ENCODE measurements at regions not wholly inside any gene's neighbourhood (a gene's known extent, or its start where the extent isn't known, plus 50 kb on each side); places are given as distances from the start of the nearest gene placed in this dataset.
"Not testable (repeated sequence)": the region's sequence is repeated elsewhere in the genome, so short reads cannot be mapped to it uniquely, and the experiment has no call there.

DNA sequence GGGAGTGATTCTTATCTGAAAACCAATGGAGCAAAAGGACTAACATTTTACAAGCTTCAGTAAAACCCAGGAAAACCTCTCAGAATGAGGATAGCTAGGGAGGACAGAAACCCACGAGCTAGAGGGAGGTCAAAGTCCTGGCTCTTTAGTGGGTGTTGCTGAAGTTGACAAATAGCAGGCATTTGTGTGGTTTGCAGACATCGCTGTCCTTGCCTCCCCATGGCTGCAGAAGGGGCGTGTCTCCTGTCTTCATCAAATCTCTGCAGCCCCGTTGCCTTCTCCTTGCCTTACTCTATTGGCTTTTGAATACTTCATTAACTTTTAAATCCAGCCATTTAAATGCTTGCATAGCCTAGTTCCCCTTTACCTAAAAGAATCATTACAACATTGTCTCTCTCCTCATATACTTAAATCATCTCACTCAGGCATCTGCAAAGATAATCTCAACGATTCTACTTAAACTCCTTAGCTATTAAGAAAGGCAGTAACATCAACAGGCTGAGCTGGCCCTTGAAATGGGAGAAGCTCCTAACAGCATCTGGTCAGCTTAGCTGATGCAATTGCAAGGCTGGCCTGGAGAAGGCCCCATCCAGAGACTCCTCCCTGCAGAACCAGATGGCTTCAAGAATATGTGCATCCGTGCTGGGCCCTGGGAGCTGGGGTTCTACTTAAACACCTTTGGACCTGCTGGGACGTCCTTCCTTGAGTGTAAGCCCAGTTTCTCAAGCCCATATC lies 152.8 kb upstream of the TAS2R1 start:
- no peak for DNase-seq

DNA sequence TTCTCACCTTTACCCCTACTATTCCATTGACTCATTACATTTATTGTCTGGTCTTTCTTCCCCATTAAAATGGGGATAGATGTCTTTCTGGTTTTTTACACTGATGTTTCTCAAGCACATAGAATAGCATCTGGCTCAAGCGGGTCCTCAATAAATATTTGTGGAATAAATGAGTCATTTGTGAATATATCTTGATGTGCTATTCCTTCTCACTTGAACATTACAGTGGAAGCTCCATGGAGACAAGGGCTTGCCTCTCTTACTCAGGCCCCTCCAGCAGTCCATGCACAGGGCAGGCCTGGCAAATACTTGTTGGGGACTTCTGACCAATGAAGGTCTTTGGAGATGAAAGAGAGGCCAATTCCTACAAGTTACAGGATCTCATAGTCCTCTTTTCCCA lies 151.7 kb upstream of the TAS2R1 start:
- no peak for DNase-seq

DNA sequence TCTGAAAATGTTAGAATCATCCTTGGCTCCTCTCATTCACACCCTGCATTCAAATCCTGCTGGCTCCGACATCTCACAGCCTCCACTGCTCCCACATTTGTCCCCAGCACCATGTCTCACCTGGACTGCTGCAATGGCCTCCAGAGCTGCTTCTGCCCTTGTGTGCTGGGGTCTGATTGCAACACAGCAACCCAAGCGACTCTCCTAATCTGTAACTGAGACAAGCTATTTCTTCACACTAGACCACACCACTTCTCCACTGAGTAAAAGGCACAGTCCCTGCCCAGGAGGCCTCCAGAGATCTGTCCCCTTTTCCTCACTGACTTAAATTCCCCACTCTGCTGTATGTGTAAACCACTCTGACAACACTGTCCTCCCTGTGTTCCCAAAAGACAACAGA lies 151.1 kb upstream of the TAS2R1 start:
- no peak for DNase-seq

DNA sequence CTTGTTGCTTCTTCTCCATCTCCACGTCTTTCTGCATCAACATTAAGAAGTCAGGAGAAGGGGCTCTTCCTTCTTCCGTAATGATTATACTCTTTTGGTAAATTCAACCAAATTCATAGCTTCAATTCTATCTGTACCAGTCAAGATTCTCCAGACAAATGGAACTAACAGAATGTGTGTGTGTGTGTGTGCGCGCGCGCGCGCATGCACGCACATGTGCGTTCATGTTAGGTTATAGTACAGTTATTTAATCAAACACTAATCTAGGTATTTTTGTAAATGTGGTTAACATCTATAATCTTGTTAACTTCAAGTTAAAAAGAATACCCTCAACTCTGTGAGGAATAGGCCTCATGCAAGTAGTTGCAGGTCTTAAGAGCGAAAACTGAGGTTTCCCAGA lies 150.3 kb upstream of the TAS2R1 start:
- DNase-seq: no peak

DNA sequence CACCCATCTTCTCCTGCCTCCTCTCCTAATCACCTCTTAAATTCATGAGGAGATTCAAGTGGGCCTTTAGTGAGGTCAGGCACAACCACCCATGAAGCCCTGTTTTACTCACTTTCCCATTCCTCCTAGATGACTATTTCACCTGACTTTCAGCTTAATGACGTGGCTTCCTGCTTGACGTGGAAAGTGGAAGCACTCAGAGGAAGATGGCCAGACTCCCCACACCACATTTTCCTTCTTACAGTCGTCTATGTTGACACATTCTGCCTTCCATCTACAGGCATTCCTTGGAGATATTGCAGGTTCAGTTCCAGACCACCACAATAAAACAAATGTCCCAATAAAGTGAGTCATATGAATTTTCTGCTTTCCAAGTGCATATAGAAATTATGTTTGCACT lies 146.4 kb upstream of the TAS2R1 start:
- no peak for DNase-seq

DNA sequence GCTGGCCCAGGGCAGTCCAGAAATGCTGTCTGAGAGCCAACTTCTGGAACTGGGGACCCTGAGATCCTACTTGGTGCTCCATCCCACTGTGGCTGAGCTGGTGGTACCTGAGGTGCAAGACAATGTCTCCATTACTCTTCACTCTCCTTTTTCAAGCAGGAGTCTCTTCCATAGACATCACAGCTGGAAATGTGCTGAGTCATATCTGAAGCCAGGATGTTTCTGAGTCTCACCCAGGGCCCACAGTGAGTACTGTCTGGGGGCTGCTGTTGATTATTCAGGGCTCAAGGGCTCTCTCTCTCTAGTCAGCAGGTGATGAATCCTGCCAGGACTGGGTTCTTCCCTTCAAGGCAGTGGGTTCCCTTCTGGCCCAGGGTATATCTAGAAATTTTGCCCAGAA lies 145.2 kb upstream of the TAS2R1 start:
- DNase-seq: no peak

DNA sequence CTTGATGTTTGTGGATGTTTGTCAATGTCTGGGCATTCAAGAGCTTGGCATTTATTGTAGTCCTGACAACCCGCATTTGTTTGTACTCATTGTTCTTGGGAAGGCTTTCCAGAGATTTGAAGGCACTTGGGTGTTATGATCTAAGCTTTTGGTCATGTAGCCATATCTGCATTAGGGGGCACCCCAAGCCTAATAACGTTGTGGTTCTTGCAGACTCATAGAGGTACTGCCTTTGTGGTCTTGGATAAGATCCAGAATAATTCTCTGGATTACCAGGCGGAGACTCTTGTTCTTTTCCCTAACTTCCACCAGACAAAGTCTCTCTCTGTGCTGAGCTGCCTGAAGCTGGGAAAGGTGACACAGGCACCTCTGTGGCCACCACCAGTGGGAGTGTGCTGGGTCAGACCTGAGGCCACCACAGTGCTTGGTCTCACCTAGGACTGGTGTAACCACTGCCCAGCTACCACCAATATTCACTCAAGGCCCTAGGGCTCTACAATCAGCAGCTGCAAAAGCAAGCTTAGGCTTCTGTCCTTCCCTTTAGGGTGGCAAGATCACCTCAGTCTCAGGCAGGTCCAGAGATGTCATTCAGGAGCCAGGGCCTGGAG lies 144.4 kb upstream of the TAS2R1 start:
- no peak for DNase-seq

DNA sequence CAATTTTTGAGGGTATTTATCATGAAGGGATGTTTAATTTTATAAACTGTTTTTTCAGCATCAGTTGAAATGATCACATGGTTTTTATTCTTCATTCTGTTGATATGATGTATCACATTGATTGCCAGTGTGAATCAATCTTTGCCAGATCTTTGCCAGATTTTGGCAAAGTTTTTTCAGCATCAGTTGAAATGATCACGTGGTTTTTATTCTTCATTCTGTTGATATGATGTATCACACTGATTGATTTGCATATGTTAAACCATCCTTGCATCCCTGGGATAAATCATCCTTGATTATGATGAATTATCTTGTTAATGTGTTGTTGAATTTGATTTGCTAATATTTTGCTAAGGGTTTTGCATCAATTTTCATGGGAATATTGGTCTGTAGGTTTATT lies 140.9 kb upstream of the TAS2R1 start:
- no peak for DNase-seq

DNA sequence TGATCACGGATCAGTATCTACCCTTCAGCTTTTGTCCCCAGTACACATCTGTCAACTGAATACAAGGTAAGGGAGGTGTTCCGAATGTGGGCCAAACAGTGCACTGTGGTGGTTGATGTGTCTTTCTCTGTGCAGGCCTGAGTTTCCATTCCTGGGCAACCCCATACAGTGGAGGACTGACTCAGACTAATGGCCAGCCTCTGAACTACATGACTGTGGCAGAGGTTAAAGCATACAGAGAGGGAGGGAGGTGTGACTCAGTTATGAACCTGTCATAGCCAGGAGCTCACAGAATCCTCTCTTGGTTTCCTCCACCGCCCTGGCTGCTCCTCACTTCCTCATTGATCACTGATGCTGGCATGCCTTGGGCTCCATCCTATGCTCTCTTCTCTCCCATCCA lies 136.4 kb upstream of the TAS2R1 start:
- DNase-seq: no peak

DNA sequence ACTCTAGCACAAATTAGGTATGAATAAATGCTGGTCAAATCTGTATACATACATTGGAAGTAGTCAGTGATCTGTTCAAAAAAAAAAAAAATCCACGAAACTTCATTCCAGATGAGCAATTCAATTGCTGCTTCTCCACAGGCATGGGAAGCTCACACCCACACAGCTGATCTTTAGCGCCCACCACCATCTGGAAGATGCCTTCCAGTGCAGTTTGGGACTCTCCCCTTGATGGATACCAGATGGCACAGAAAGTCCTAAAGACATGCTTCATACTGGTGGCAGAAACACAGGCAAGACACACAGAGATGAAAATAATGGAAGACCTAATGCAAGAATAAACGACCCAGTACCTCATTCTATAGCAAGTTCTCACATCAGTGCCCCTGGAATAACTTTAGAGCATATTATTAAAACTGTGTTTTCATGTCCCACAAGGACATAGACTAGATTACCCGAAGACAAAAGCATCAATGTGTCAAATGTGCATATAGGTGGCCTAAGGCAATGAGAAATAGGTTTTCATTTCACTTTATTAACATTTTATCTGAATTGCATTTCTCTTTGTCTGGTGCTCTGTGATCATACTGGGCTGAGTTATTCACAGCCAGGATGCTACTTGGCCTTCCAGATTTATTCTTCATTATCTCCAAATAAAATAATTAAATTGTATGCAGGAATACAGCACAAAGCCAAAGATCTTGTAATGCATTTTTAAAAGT lies 135.4 kb upstream of the TAS2R1 start:
- no peak for DNase-seq

DNA sequence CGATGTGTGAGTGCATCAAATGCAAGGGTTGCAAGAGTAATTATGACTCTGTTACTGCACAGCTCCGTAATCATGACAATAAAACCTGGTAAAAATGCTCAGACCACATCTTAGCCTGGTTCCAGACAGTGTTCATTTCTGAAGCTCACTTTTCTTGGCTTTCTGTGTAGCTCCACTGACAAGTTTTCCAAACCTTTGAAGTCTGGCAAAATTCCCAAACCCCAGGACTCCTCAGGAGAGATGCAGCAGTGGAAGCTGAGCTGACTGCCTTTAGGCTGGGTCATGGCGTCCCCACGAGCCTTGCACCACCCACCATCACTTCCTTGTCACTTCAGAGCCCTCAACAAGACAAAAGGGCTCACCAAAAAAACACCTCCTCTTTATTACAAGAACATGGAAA lies 131.6 kb upstream of the TAS2R1 start:
- no peak for DNase-seq

DNA sequence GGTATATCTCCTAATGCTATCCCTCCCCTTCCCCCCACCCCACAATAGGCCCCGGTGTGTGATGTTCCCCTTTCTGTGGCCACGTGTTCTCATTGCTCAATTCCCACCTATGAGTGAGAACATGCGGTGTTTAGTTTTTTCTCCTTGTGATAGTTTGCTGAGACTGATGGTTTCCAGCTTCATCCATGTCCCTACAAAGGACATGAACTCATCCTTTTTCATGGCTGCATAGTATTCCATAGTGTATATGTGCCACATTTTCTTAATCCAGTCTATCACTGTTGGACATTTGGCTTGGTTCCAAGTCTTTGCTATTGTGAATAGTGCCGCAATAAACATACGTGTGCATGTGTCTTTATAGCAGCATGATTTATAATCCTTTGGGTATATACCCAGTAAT lies 122.5 kb upstream of the TAS2R1 start:
- not testable (repeated sequence) for DNase-seq

DNA sequence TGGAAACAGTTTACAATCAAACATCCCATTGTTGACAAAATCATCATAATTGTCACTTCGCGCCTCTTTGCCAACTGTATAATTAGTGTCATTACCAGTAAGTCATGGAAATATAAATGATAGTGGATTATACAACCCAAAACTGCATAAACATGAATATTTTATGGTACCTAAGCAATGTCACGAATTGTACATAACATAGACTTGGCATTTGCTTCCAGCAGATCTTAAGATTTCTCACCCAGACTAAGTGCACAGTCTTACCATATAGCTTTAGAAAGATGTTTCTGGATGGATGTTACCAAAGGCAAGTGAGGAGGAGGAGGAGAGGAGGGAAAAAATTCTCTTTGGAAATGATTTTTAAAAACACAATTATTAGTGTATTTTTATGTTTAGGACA lies 113.4 kb upstream of the TAS2R1 start:
- no peak for DNase-seq

DNA sequence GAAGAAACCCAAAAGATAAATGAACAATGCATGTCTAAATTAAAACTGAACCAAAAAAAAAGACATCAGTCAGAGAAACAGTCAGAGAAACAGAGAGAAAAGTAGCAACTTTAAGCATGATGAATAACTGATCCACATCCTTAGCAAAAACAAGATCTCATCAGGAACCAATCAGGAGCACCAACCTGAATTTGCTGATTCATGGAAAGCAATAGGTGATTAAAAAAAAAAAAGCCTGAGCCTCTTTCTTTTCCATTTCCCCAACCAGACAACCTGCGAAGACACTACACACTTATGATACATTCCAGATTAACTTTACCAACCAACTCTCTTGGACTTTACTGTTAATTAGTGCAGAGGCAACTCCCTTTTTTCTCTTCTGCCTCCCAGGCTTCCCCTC lies 112.7 kb upstream of the TAS2R1 start:
- DNase-seq: no peak

DNA sequence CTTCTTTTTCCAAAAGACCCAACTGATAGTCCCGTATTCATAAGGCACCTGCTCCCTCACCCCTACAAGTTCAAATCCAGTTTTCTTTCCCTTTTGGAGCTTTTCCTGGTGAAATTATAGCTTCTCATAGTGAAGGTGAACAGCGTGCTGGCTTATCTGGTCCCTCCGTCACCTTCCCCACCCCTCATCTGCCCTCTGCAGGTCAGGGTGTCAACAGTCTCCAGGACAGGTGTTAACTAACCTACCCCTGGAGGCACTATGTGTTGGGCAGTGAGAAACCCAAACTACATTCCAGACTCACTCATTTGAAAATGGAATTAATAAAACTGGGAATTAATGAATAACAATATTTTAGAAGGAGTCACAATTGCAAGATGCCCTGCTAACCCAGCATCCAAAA lies 109.0 kb upstream of the TAS2R1 start:
- DNase-seq: no peak

DNA sequence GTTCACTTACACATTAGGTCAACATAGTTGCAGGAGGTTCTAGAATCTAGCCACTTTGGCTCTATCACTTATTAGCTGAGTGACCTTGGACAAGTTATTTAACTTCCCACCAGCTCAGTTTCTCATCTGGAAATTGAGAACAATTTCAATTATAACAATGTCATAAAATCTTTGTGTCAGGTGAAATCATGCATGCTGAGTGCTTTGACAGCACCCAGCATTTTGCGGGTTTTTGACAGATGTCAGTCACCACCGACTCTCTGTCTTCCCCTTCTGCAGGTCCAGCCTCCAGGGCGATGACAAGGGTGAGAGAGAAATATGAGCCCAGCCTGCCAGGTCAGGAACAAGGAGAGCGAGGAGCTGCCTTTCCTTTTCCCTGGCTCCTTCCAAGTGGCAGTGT lies 107.1 kb upstream of the TAS2R1 start:
- DNase-seq: no peak

DNA sequence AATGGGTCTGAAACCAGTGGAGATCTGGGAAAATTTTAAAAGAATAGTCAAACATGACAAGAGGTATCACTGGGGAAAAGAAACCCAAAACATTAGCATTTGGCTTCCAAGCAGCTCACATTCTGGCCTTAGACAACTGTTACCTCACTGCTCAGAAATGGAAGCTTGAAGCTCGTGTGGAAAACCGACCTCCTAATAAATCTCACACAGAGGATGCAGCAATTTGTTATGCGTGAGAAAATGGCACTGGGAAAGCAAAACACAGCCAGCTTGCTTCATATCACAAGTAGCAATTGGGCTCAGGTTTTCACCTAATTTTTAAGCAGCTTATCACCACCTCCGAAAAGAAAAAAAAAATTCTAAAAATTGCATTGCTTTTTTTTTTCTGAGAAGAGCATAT lies 103.3 kb upstream of the TAS2R1 start:
- DNase-seq: no peak

DNA sequence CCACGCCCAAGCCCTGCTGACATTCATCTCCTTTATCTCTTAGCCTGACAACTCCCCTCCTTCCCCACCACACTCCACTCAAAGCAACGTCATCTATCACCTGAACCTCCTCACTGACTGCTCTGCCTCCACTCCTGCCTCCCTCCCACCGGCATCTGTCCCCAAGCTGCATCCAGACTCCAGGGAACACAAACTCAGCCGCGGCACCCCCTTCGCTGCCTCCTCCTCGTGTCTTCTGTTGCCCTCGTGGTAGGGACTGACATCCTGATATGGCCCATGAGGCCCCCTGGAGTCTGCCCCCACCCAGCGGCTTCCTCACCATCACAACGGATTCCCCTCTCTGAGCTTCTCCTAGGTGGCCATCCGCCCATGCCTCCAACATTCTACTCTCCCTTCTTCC lies 101.0 kb upstream of the TAS2R1 start:
- no peak for DNase-seq

DNA sequence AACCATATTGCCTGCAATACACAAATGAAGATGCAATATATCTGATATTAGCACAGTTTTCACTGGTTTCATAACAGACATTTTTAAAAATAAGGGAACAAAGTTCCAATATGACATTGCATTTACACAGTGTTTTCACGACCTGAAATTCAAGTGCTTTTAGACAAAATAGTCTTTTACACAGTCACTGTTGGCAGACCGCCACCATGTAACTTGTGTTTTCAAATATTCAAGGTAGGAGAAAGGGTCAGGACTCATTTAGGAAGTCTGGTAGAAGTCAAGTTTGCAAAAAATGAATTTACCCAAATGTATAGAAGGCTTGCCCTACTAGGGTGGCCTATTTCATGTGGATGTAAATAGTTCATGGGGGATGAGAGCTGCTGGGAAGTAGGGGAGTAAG lies 98.1 kb upstream of the TAS2R1 start:
- DNase-seq: no peak

DNA sequence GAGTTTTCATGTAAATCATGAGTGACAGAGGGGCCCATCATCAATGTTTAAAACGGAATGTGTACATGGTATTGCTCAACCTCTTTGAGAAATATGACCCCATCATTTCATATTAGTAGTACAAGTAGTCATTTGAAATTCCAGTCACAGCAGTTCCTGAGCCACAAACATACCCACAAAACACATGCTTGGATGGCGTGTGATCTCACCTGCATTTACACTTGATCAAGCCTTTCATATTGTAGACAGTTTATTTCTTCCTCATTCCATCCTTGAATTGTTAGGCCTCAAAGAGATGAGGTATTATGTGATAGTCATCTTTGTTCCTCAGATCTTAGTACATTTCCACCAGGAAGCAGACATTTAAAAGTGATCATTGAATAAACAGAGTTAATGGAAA lies 96.8 kb upstream of the TAS2R1 start:
- DNase-seq: no peak

DNA sequence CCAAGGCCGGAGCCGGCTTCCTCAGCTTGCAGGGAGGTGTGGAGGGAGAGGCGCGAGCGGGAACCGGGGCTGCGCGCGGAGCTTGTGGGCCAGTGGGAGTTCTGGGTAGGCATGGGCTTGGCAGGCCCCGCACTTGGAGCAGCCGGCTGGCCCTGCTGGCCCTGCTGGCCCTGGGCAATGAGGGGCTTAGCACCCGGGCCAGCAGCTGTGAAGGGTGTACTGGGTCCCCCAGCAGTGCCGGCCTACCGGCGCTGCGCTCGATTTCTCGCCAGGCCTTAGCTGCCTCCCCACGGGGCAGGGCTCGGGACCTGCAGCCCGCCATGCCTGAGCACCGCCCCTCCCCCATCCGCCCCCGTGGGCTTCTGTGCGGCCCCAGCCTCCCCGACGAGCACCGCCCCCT lies 95.1 kb upstream of the TAS2R1 start:
- DNase-seq: not testable (repeated sequence)

DNA sequence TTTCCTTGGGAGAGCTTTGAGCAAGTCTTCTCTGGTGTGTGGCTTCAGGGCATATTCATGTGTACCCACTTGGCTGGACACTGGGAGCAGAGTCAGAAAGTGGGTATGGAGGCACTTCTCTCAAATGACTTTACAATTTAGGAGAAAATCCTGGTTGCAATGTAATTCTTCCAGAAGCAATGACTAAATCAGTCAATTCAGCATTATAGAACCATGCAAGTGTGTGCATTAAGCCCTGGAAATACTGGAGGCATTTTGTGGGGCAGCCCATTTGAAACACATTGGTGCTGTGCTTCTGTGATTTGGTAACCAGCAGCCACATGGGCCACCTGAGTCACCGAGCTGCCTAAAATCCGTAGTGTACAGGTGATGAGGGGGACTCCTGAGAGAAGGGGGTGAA lies 94.6 kb upstream of the TAS2R1 start:
- no peak for DNase-seq

DNA sequence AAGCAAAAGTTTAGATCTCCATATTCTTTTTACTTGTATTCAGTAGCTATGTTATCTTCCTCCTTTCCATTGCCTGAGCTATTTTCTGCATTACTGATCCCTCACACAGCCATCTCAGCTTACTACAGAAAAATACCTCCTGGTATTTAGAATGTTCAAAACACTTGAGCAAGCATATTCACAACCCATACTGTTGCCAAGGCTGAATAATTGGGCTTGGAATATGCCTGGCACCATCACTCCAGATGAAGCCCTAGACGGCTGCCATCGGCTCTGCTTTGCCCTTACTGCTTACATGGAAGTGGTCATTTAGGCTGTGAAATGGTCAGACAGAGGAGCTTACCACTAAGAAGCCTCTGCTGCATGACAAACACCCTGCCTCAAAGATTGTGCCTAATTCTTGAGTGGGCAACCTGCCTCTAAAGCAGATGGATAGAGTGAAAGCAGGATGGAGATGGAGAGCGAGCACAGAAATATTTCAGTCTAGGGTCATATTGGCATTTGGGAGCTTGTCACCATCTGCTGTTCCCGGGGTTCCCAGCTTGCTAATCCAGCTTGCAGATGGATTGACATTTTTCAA lies 92.5 kb upstream of the TAS2R1 start:
- DNase-seq: no peak

DNA sequence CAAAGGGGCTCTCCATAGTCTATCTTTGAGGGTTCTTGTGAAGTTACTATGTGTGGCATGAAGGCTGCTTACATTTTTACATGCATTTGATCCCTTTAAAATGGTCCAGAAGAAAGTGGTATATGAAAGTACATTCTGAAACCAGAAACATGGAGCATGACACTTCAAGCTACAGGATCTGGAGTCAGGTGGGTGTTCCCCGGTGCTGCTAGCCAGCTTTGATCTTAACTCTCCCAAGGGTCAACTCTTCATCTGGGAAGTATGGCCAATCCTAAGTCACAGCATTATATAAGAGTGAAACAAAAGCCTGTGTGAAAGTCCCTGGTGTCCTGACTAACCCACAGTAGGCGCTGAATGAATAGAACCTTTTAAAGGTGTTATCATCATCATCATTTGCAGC lies 91.0 kb upstream of the TAS2R1 start:
- no peak for DNase-seq

All from GOT3 (cell line).